Ovary (tissue), 3 donors: ENCODE measurements at regions not wholly inside any gene's neighbourhood (a gene's known extent, or its start where the extent isn't known, plus 50 kb on each side); places are given as distances from the start of the nearest gene placed in this dataset.

Source experiments
- CTCF ChIP-seq, 3 donors: fragments of 450-650 bp in 2 of 3; fragments of 200-600 bp in 1 of 3; IDR thresholded peaks; one replicate each; pipeline versions ENCODE4 v1.5.1 to v1.8.0; 2016 to 2022; ENCODE audit warnings: antibody characterized with exemption in 3 of 3, mild to moderate bottlenecking in 1 of 3
- POLR2A ChIP-seq: fragments of 450-650 bp; IDR thresholded peaks from one replicate; pipeline ENCODE4 v1.6.1; 2017; ENCODE audit warnings: antibody characterized with exemption, mild to moderate bottlenecking, moderate library complexity
- donor health status: DM: no; HTN: no; CAD: no.

DNA sequence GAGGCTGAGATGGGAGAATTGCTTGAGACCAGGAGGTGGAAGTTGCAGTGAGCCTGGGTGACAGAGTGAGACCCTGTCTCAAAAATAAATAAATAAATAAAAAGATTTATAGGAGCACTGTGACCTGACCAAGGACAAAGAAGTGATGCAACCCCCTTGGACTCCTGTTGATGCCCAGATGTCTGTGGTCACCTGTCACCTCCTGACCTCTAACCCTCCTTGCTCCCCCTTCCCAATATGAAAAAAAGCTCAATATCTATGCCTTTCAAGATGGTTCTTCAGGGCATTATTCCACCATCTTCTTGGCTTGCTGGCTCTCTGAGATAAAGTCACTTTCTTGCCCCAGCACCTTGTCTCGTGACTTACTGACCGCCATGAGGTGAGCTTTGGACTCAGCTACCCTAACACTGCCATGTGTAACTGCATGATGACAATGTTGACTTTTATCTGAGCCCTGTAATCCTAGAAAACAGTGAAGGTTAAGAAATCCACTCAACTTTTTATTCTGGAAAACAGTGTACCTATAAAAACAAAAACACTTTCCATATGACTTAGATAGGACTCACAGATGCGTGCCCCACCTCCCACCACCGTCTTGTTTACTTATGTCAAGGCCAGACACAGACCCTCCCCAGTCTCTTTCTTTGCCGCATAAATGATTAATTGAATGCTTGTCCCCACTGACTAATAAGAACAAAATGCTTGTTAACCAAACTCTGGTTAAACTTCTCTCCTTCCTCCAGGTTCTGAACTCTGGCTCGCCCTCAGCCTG is 360.5 kb downstream of the BUD13 start:
- TF ChIP-seq CTCF (IDR thresholded peaks at IDR 0.05) (no peak), POLR2A (no peak)
